H1 (cell line): ENCODE measurements at regions not wholly inside any gene's neighbourhood (a gene's known extent, or its start where the extent isn't known, plus 50 kb on each side); places are given as distances from the start of the nearest gene placed in this dataset.

Experiments
- HDAC2 ChIP-seq, 2 experiments: fragments of 300-600 bp in 1 of 2; sonication (generic) in 1 of 2; IDR thresholded peaks; 2 replicates each; pipeline ENCODE4 v1.6.1; 2011 to 2012; ENCODE audit warnings: low read depth in 2 of 2, low read length in 2 of 2, mild to moderate bottlenecking in 2 of 2, moderate library complexity in 2 of 2, borderline replicate concordance in 1 of 2, inconsistent platforms in 1 of 2

- TF ChIP-seq HDAC2 (IDR thresholded peaks at IDR 0.05; ENCODE audit: borderline replicate concordance in 1 of 2, low read depth in 2 of 2, low read length in 2 of 2) = no peak
Measured at GRCh38 chrX:45435481-45435880, 234.8 kb upstream of the DIPK2B start (continued).
